ENCODE measurements at regions not wholly inside any gene's neighbourhood (a gene's known extent, or its start where the extent isn't known, plus 50 kb on each side); places are given as distances from the start of the nearest gene placed in this dataset.

- Mint-ChIP-seq H3K4me3 (no peak overlapping the region), H3K9me3 (no peaks in the 10 kb centered on the region), H3K36me3 (ENCODE audit: low read depth) (no peaks in the 10 kb centered on the region), H3K4me1 (no peaks in the 10 kb centered on the region), H3K27me3 (no peaks in the 10 kb centered on the region), H3K27ac (no peak overlapping the region)
- no peak for DNase-seq
- CTCF ChIA-PET = no interaction called here
- POLR2A ChIA-PET = no interaction called here
Measured at GRCh38 chr9:38289866-38290245, 102.6 kb upstream of the ALDH1B1 start.

- H3K36me3 Mint-ChIP-seq (ENCODE audit: low read depth) = no peaks in the 10 kb centered on the region
- CTCF ChIA-PET = no interaction called here
Measured at GRCh38 chr9:38289236-38289865, 103.2 kb upstream of the ALDH1B1 start.

GRCh38 chr9:38288502-38288901 lies 104.0 kb upstream of the ALDH1B1 start:
- no peak for DNase-seq
- CTCF ChIA-PET = no interaction called here
- POLR2A ChIA-PET = no interaction called here
- Mint-ChIP-seq H3K9me3 (no peaks in the 10 kb centered on the region), H3K27ac (no peak overlapping the region), H3K4me1 (no peaks in the 10 kb centered on the region), H3K36me3 (ENCODE audit: low read depth) (no peaks in the 10 kb centered on the region), H3K4me3 (no peak overlapping the region), H3K27me3 (no peaks in the 10 kb centered on the region)

More at GRCh38 chr9:38289236-38289865, 103.2 kb upstream of the ALDH1B1 start:
- H3K27ac Mint-ChIP-seq = no peak overlapping the region
- POLR2A ChIA-PET = no interaction called here
- no peaks in the 10 kb centered on the region for H3K27me3 Mint-ChIP-seq
- H3K4me1 Mint-ChIP-seq = no peaks in the 10 kb centered on the region
- no peak for DNase-seq
- no peak overlapping the region for H3K4me3 Mint-ChIP-seq
- no peaks in the 10 kb centered on the region for H3K9me3 Mint-ChIP-seq

GRCh38 chr9:38287420-38287985 lies 105.0 kb upstream of the ALDH1B1 start:
- POLR2A ChIA-PET = no interaction called here
- CTCF ChIA-PET = no interaction called here
- H3K9me3 Mint-ChIP-seq = no peaks in the 10 kb centered on the region
- no peak for DNase-seq
- H3K27me3 Mint-ChIP-seq = no peaks in the 10 kb centered on the region
- H3K4me3 Mint-ChIP-seq = no peak overlapping the region
- H3K27ac Mint-ChIP-seq = no peak overlapping the region
- no peaks in the 10 kb centered on the region for H3K4me1 Mint-ChIP-seq
- no peaks in the 10 kb centered on the region for H3K36me3 Mint-ChIP-seq (ENCODE audit: low read depth)

- DNase-seq = no peak
- no peak overlapping the region for H3K27ac Mint-ChIP-seq
- CTCF ChIA-PET = no interaction called here
- H3K27me3 Mint-ChIP-seq = no peaks in the 10 kb centered on the region
- POLR2A ChIA-PET = no interaction called here
- no peaks in the 10 kb centered on the region for H3K9me3 Mint-ChIP-seq
- no peak overlapping the region for H3K4me3 Mint-ChIP-seq
- H3K4me1 Mint-ChIP-seq = no peaks in the 10 kb centered on the region
- H3K36me3 Mint-ChIP-seq (ENCODE audit: low read depth) = no peaks in the 10 kb centered on the region
Measured at GRCh38 chr9:38286766-38287165, 105.7 kb upstream of the ALDH1B1 start.

- Mint-ChIP-seq H3K27me3 (no peaks in the 10 kb centered on the region), H3K9me3 (no peaks in the 10 kb centered on the region), H3K4me3 (no peak overlapping the region), H3K4me1 (no peaks in the 10 kb centered on the region), H3K27ac (no peak overlapping the region), H3K36me3 (ENCODE audit: low read depth) (no peaks in the 10 kb centered on the region)
- ChIA-PET POLR2A (no interaction called here), CTCF (no interaction called here)
- DNase-seq = no peak
Measured at GRCh38 chr9:38286357-38286756, 106.1 kb upstream of the ALDH1B1 start.

- Mint-ChIP-seq H3K27ac (no peak overlapping the region), H3K27me3 (no peaks in the 10 kb centered on the region), H3K4me1 (peaks cover 5% of the 10 kb centered on the region), H3K36me3 (ENCODE audit: low read depth) (no peaks in the 10 kb centered on the region), H3K4me3 (no peak overlapping the region), H3K9me3 (no peaks in the 10 kb centered on the region)
- ChIA-PET CTCF (no interaction called here), POLR2A (no interaction called here)
- no peak for DNase-seq
Measured at GRCh38 chr9:38285236-38285635, 107.3 kb upstream of the ALDH1B1 start.

- CTCF ChIA-PET = no interaction called here
- Mint-ChIP-seq H3K27ac (no peak overlapping the region), H3K4me3 (no peak overlapping the region), H3K27me3 (no peaks in the 10 kb centered on the region), H3K4me1 (peaks cover 11% of the 10 kb centered on the region), H3K36me3 (ENCODE audit: low read depth) (no peaks in the 10 kb centered on the region), H3K9me3 (no peaks in the 10 kb centered on the region)
- no peak for DNase-seq
- POLR2A ChIA-PET = no interaction called here
Measured at GRCh38 chr9:38284588-38285051, 107.9 kb upstream of the ALDH1B1 start.

GRCh38 chr9:38284039-38284575 lies 108.4 kb upstream of the ALDH1B1 start:
- Mint-ChIP-seq H3K36me3 (ENCODE audit: low read depth) (no peaks in the 10 kb centered on the region), H3K4me1 (peaks cover 16% of the 10 kb centered on the region), H3K9me3 (no peaks in the 10 kb centered on the region), H3K4me3 (no peak overlapping the region), H3K27ac (no peak overlapping the region), H3K27me3 (no peaks in the 10 kb centered on the region)
- no peak for DNase-seq
- ChIA-PET POLR2A (no interaction called here), CTCF (no interaction called here)

- H3K4me3 Mint-ChIP-seq = no peak overlapping the region
- ChIA-PET CTCF (no interaction called here), POLR2A (no interaction called here)
- H3K27me3 Mint-ChIP-seq = no peaks in the 10 kb centered on the region
- H3K27ac Mint-ChIP-seq = no peak overlapping the region
- no peaks in the 10 kb centered on the region for H3K36me3 Mint-ChIP-seq (ENCODE audit: low read depth)
- DNase-seq = no peak
- H3K4me1 Mint-ChIP-seq = peaks cover 30% of the 10 kb centered on the region
- no peaks in the 10 kb centered on the region for H3K9me3 Mint-ChIP-seq
Measured at GRCh38 chr9:38282756-38283155, 109.7 kb upstream of the ALDH1B1 start.

GRCh38 chr9:38281917-38282316 lies 110.6 kb upstream of the ALDH1B1 start:
- Mint-ChIP-seq H3K4me3 (no peak overlapping the region), H3K36me3 (ENCODE audit: low read depth) (no peaks in the 10 kb centered on the region), H3K4me1 (peaks cover 36% of the 10 kb centered on the region), H3K9me3 (no peaks in the 10 kb centered on the region), H3K27me3 (no peaks in the 10 kb centered on the region), H3K27ac (no peak overlapping the region)
- ChIA-PET POLR2A (no interaction called here), CTCF (no interaction called here)
- no peak for DNase-seq

GRCh38 chr9:38281196-38281595 lies 111.3 kb upstream of the ALDH1B1 start:
- DNase-seq = no peak
- H3K4me1 Mint-ChIP-seq = peaks cover 36% of the 10 kb centered on the region
- no peak overlapping the region for H3K4me3 Mint-ChIP-seq
- CTCF ChIA-PET = no interaction called here
- no peaks in the 10 kb centered on the region for H3K9me3 Mint-ChIP-seq
- H3K27me3 Mint-ChIP-seq = no peaks in the 10 kb centered on the region
- POLR2A ChIA-PET = no interaction called here
- no peak overlapping the region for H3K27ac Mint-ChIP-seq
- no peaks in the 10 kb centered on the region for H3K36me3 Mint-ChIP-seq (ENCODE audit: low read depth)

GRCh38 chr9:38280251-38280800 lies 112.2 kb upstream of the ALDH1B1 start:
- H3K27me3 Mint-ChIP-seq = no peaks in the 10 kb centered on the region
- peaks cover 36% of the 10 kb centered on the region for H3K4me1 Mint-ChIP-seq
- DNase-seq = no peak
- no peak overlapping the region for H3K4me3 Mint-ChIP-seq
- POLR2A ChIA-PET = no interaction called here
- H3K9me3 Mint-ChIP-seq = no peaks in the 10 kb centered on the region
- H3K27ac Mint-ChIP-seq = no peak overlapping the region
- CTCF ChIA-PET = interaction anchor here (0.5 to 0.7 kb wide), 2 partner anchors 64 to 127 kb away, joined by 3 to 5 read pairs; no protein-coding TSS in a partner anchor
- no peaks in the 10 kb centered on the region for H3K36me3 Mint-ChIP-seq (ENCODE audit: low read depth)
